Activated CD8-positive, alpha-beta T cell treated with anti-CD3 and anti-CD28 coated beads for 36 hours (primary cell): ENCODE measurements at regions not wholly inside any gene's neighbourhood (a gene's known extent, or its start where the extent isn't known, plus 50 kb on each side); places are given as distances from the start of the nearest gene placed in this dataset.
"Not testable (repeated sequence)": the region's sequence is repeated elsewhere in the genome, so short reads cannot be mapped to it uniquely, and the experiment has no call there.

Experiments used
- ATAC-seq: fragments of 200-7000 bp; cut with Tn5 transposase; one replicate; pipeline ENCODE4 v1.10.0; 2021; ENCODE audit warnings: mild to moderate bottlenecking, moderate library complexity
- CTCF ChIA-PET: fragments of 350-600 bp; sonication (Branson Sonifier 250); formaldehyde crosslinking; loops from one replicate; lab custom pipeline; 2021; ENCODE audit warnings: antibody characterized with exemption; lab: Charles Lee
- POLR2A ChIA-PET: fragments of 350-600 bp; sonication (Branson Sonifier 250); formaldehyde crosslinking; loops from one replicate; lab custom pipeline; 2021; ENCODE audit warnings: antibody characterized with exemption; lab: Charles Lee
- DNase-seq: peaks from one replicate; pipeline ENCODE4 v3.0.0-alpha.2; 2020
- H3K27ac Mint-ChIP-seq: one replicate; pipeline ENCODE4 v1.8.0; 2021; ENCODE audit warnings: mild to moderate bottlenecking, mixed read lengths
- H3K27me3 Mint-ChIP-seq: one replicate; pipeline ENCODE4 v1.8.0; 2021; ENCODE audit warnings: mixed read lengths
- H3K36me3 Mint-ChIP-seq: one replicate; pipeline ENCODE4 v1.8.0; 2021; ENCODE audit warnings: low read depth, mixed read lengths
- H3K4me1 Mint-ChIP-seq: one replicate; pipeline ENCODE4 v1.8.0; 2021; ENCODE audit warnings: low read depth, mixed read lengths
- H3K4me3 Mint-ChIP-seq: one replicate; pipeline ENCODE4 v1.8.0; 2021; ENCODE audit warnings: mild to moderate bottlenecking, moderate library complexity, mixed read lengths
- H3K9me3 Mint-ChIP-seq: one replicate; pipeline ENCODE4 v1.8.0; 2021; ENCODE audit warnings: mixed read lengths
- CTCF ChIP-seq: fragments of 200-600 bp; IDR thresholded peaks from one replicate; pipeline ENCODE4 v1.8.0; 2022; ENCODE audit warnings: antibody characterized with exemption, mild to moderate bottlenecking
- intact Hi-C: fragments of 100-400 bp; cut with micrococcal nuclease; formaldehyde crosslinking; loops from one replicate; pipeline ENCODE4 v1.10.0; 2022

GRCh38 chr10:15921423-15921945 is 61.2 kb upstream of the MINDY3 start:
- H3K4me3 Mint-ChIP-seq, POLR2A ChIA-PET, ATAC-seq: not testable (repeated sequence)

DNA sequence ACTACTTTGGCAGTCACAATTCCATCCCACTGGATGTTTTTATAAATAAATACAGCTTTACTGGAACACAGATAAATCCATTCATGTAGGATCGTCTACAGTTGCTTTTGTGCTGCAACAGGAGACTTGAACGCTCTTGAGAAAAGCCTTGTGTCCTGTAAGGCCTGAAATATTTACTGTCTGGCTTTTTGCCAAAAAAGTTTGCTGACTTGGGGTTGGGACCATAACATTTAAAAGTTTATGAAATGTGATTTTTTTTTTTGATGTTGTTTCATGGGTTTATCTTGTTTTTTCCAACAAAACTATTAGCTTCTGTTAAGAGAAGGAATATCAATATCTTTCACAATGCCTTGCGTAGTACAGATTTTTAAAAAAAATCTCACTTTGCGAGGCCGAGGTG is 71.1 kb upstream of the MINDY3 start:
- H3K4me1 Mint-ChIP-seq, result no peaks in the 10 kb centered on the region
- H3K27ac Mint-ChIP-seq, result no peak overlapping the region
- POLR2A ChIA-PET, result no interaction called here
- CTCF ChIA-PET, result interaction anchor here (0.7 kb wide), 1 partner anchor 20 kb away, joined by 3 read pairs; no protein-coding TSS in a partner anchor
- no peak for ATAC-seq
- H3K9me3 Mint-ChIP-seq, result no peaks in the 10 kb centered on the region
- intact Hi-C loops, result no loop called here
- no peaks in the 10 kb centered on the region for H3K36me3 Mint-ChIP-seq
- no peak for DNase-seq
- H3K27me3 Mint-ChIP-seq, result peaks cover 20% of the 10 kb centered on the region
- no peak overlapping the region for H3K4me3 Mint-ChIP-seq
- TF ChIP-seq CTCF, result no peak

More at GRCh38 chr10:15921423-15921945, 61.2 kb upstream of the MINDY3 start:
- H3K36me3 Mint-ChIP-seq, H3K9me3 Mint-ChIP-seq, H3K4me1 Mint-ChIP-seq, H3K27me3 Mint-ChIP-seq, H3K27ac Mint-ChIP-seq, intact Hi-C loops, DNase-seq, CTCF ChIA-PET: not testable (repeated sequence)

GRCh38 chr10:15939543-15939942 is 79.2 kb upstream of the MINDY3 start:
- H3K9me3 Mint-ChIP-seq, intact Hi-C loops, H3K27ac Mint-ChIP-seq, H3K27me3 Mint-ChIP-seq, CTCF ChIA-PET, DNase-seq, ATAC-seq, H3K4me3 Mint-ChIP-seq, POLR2A ChIA-PET, H3K36me3 Mint-ChIP-seq, H3K4me1 Mint-ChIP-seq: not testable (repeated sequence)

DNA sequence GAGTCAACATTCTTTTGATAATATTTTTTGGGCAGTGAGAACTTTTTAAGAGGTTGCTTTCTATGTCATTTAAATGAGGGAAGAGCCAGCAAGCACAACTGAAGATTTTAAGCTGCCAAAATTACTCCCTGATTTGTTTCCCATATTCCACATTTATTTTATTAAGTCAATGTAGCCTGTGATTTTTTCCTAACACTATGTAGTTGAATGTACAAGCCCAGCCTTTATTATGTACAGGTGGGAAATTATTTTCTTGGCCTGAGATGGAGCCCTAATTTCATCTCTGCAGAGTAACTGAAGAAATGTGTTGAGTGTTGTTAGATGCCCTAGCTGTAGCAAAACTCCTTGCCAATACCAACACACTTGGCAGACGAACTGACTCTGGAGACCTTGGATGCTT is 83.1 kb upstream of the MINDY3 start:
- Mint-ChIP-seq H3K27me3 (peaks cover 5% of the 10 kb centered on the region), H3K27ac (no peak overlapping the region), H3K9me3 (peaks cover 12% of the 10 kb centered on the region), H3K4me1 (no peaks in the 10 kb centered on the region), H3K36me3 (no peaks in the 10 kb centered on the region), H3K4me3 (no peak overlapping the region)
- ChIA-PET CTCF (interaction anchor here (0.7 kb wide), 1 partner anchor 15 kb away, joined by 3 read pairs; no protein-coding TSS in a partner anchor), POLR2A (no interaction called here)
- DNase-seq (no peak), ATAC-seq (no peak)
- intact Hi-C loops, result no loop called here
- TF ChIP-seq CTCF, result no peak

- ChIA-PET CTCF (no interaction called here), POLR2A (no interaction called here)
- DNase-seq, result no peak
- intact Hi-C loops, result no loop called here
- TF ChIP-seq CTCF, result no peak
- Mint-ChIP-seq H3K27me3 (peaks cover 8% of the 10 kb centered on the region), H3K36me3 (no peaks in the 10 kb centered on the region), H3K27ac (no peak overlapping the region), H3K4me3 (no peak overlapping the region), H3K4me1 (no peaks in the 10 kb centered on the region), H3K9me3 (no peaks in the 10 kb centered on the region)
- no peak for ATAC-seq
Measured at GRCh38 chr10:15954188-15954587, 93.9 kb upstream of the MINDY3 start.

GRCh38 chr10:15960277-15960676 is 100.0 kb upstream of the MINDY3 start:
- TF ChIP-seq CTCF, result no peak
- Mint-ChIP-seq H3K27me3 (peaks cover 14% of the 10 kb centered on the region), H3K4me1 (no peaks in the 10 kb centered on the region), H3K36me3 (no peaks in the 10 kb centered on the region), H3K9me3 (no peaks in the 10 kb centered on the region), H3K27ac (no peak overlapping the region), H3K4me3 (no peak overlapping the region)
- ChIA-PET CTCF (no interaction called here), POLR2A (no interaction called here)
- no peak for DNase-seq
- intact Hi-C loops, result no loop called here
- ATAC-seq, result no peak

DNA sequence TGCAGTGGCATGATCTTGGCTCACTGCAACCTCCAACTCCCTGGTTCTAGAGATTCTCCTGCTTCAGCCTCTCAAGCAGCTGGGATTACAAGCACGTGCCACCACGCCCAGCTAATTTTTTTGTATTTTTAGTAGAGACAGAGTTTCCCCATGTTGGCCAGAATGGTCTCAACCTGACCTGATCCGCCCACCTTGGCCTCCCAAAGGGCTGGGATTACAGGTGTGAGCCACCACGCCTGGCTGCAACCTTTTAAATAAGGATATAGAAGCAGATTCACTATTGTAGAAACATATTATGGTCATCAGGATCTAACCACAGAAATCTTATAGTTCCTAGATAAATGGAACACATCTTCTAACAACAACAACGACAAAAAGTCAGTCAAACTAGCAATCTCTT is 112.4 kb upstream of the MINDY3 start:
- H3K4me3 Mint-ChIP-seq, ATAC-seq, H3K27ac Mint-ChIP-seq, H3K9me3 Mint-ChIP-seq, H3K4me1 Mint-ChIP-seq, DNase-seq, H3K36me3 Mint-ChIP-seq, intact Hi-C loops, POLR2A ChIA-PET, H3K27me3 Mint-ChIP-seq: not testable (repeated sequence)
- CTCF ChIA-PET, result interaction anchor here (0.6 kb wide), 1 partner anchor 680 kb away, joined by 3 read pairs; no protein-coding TSS in a partner anchor
